Glomerular endothelial cell (primary cell): ENCODE measurements at regions not wholly inside any gene's neighbourhood (a gene's known extent, or its start where the extent isn't known, plus 50 kb on each side); places are given as distances from the start of the nearest gene placed in this dataset.
"Not testable (repeated sequence)": the region's sequence is repeated elsewhere in the genome, so short reads cannot be mapped to it uniquely, and the experiment has no call there.

Experiments used
- DNase-seq: peaks from one replicate; pipeline ENCODE4 v3.0.0-alpha.2; 2011; ENCODE audit warnings: low read depth, low spot score; ENCODE audit errors: extremely low read depth

- DNase-seq = no peak
Measured at GRCh38 chr21:20292280-20292679, 705.9 kb upstream of the NCAM2 start.

GRCh38 chr21:20292854-20293253 is 705.4 kb upstream of the NCAM2 start:
- DNase-seq = not testable (repeated sequence)

- DNase-seq = no peak
Measured at GRCh38 chr21:20301395-20301794, 696.8 kb upstream of the NCAM2 start.

- no peak for DNase-seq
Measured at GRCh38 chr21:20302084-20302483, 696.1 kb upstream of the NCAM2 start.

GRCh38 chr21:20306836-20307235 is 691.4 kb upstream of the NCAM2 start:
- DNase-seq = no peak

- DNase-seq = no peak
Measured at GRCh38 chr21:20308586-20309315, 689.5 kb upstream of the NCAM2 start.

GRCh38 chr21:20311234-20311787 is 686.9 kb upstream of the NCAM2 start:
- no peak for DNase-seq

GRCh38 chr21:20313013-20313412 is 685.2 kb upstream of the NCAM2 start:
- no peak for DNase-seq

GRCh38 chr21:20315042-20315441 is 683.2 kb upstream of the NCAM2 start:
- DNase-seq = no peak

- no peak for DNase-seq
Measured at GRCh38 chr21:20329636-20330035, 668.6 kb upstream of the NCAM2 start.

GRCh38 chr21:20330652-20331051 is 667.6 kb upstream of the NCAM2 start:
- no peak for DNase-seq

- no peak for DNase-seq
Measured at GRCh38 chr21:20334585-20334984, 663.6 kb upstream of the NCAM2 start.

GRCh38 chr21:20341431-20341830 is 656.8 kb upstream of the NCAM2 start:
- no peak for DNase-seq

- no peak for DNase-seq
Measured at GRCh38 chr21:20343186-20343585, 655.0 kb upstream of the NCAM2 start.

GRCh38 chr21:20351138-20351537 is 647.1 kb upstream of the NCAM2 start:
- no peak for DNase-seq

GRCh38 chr21:20353351-20353750 is 644.9 kb upstream of the NCAM2 start:
- no peak for DNase-seq

- no peak for DNase-seq
Measured at GRCh38 chr21:20373031-20373430, 625.2 kb upstream of the NCAM2 start.

- no peak for DNase-seq
Measured at GRCh38 chr21:20377250-20377649, 621.0 kb upstream of the NCAM2 start.

GRCh38 chr21:20388400-20388799 is 609.8 kb upstream of the NCAM2 start:
- no peak for DNase-seq

GRCh38 chr21:20396798-20397197 is 601.4 kb upstream of the NCAM2 start:
- DNase-seq = no peak

GRCh38 chr21:20404915-20405314 is 593.3 kb upstream of the NCAM2 start:
- no peak for DNase-seq

- no peak for DNase-seq
Measured at GRCh38 chr21:20418353-20418752, 579.9 kb upstream of the NCAM2 start.

- DNase-seq = no peak
Measured at GRCh38 chr21:20419772-20420171, 578.4 kb upstream of the NCAM2 start.
